ENCODE measurements at regions not wholly inside any gene's neighbourhood (a gene's known extent, or its start where the extent isn't known, plus 50 kb on each side); places are given as distances from the start of the nearest gene placed in this dataset.
A peak's percentile ranks its signal among the peaks of the same experiment; 100 is the strongest.

DNA sequence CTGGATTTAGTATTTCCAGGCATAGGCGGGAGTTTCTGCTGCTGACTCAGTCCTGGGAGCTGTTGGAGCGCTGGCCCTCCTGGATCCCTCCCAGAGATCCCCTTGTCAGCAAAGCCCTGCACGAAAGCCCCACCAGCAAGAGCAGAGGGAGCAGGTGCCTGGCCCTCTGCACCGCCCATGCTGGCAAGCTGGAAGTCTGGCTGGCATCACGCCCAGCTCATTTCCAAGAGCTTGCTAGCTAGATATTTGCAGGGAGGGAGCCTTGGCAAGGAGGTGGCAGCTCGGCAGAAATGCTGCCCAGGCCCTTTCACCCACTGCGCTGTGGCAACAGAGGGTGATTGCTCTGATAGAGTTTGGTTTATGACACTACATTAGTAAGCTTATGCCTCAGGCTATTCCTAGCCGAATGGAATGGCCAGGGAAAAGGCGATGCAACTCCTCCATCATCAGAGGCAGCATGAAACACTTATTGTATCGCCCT, 193.9 kb downstream of the EMP1 start:
- POLR2A ChIA-PET = no interaction called here
- no peaks in the 10 kb centered on the region for H4K20me1 ChIP-seq (ENCODE audit: insufficient read depth)
- peak; percentile 69 for DNase-seq
- H2AFZ ChIP-seq (ENCODE audit: low read depth) = no peak overlapping the region
- H3K4me3 ChIP-seq (ENCODE audit: low read depth in 2 of 2, low read length in 1 of 2) = no peak overlapping the region
- no peaks in the 10 kb centered on the region; the same call in 1 of the 2 replicates for H3K27me3 ChIP-seq (ENCODE audit: insufficient read depth)
- no peaks in the 10 kb centered on the region for H3K9me2 ChIP-seq
- CTCF ChIA-PET = interaction anchor here (1.0 kb wide), 1 partner anchor 28 kb away, joined by 3 read pairs; no protein-coding TSS in a partner anchor
- H3K9me3 ChIP-seq = no peaks in the 10 kb centered on the region
- H3K4me2 ChIP-seq = no peak overlapping the region
- 2% methylated on average over 10 of the region's 10 CpGs for WGBS (ENCODE audit: low lambda C conversion rate)
- H3K36me3 ChIP-seq (replicated peaks in 1 of 2; ENCODE audit: control insufficient read depth in 1 of 2, insufficient read depth in 2 of 2, low read length in 1 of 2) = no peaks in the 10 kb centered on the region
- H3K79me2 ChIP-seq (ENCODE audit: insufficient read depth) = no peaks in the 10 kb centered on the region
- H3K9ac ChIP-seq = no peak overlapping the region
- TF ChIP-seq, protein P1, sequence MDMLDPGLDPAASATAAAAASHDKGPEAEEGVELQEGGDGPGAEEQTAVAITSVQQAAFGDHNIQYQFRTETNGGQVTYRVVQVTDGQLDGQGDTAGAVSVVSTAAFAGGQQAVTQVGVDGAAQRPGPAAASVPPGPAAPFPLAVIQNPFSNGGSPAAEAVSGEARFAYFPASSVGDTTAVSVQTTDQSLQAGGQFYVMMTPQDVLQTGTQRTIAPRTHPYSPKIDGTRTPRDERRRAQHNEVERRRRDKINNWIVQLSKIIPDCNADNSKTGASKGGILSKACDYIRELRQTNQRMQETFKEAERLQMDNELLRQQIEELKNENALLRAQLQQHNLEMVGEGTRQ (IDR thresholded peaks at IDR 0.05; ENCODE audit: borderline replicate concordance, low read depth, low read length) = no peak
- TF ChIP-seq GATA2 (CRISPR knock-in tag; IDR thresholded peaks at IDR 0.05) = peak; percentile 60
- TF ChIP-seq, protein P2, sequence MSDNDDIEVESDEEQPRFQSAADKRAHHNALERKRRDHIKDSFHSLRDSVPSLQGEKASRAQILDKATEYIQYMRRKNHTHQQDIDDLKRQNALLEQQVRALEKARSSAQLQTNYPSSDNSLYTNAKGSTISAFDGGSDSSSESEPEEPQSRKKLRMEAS (IDR thresholded peaks at IDR 0.05; ENCODE audit: low read depth) = no peak
- TF ChIP-seq ELF1 (IDR thresholded peaks at IDR 0.05) = no peak
- TF ChIP-seq, protein P3, sequence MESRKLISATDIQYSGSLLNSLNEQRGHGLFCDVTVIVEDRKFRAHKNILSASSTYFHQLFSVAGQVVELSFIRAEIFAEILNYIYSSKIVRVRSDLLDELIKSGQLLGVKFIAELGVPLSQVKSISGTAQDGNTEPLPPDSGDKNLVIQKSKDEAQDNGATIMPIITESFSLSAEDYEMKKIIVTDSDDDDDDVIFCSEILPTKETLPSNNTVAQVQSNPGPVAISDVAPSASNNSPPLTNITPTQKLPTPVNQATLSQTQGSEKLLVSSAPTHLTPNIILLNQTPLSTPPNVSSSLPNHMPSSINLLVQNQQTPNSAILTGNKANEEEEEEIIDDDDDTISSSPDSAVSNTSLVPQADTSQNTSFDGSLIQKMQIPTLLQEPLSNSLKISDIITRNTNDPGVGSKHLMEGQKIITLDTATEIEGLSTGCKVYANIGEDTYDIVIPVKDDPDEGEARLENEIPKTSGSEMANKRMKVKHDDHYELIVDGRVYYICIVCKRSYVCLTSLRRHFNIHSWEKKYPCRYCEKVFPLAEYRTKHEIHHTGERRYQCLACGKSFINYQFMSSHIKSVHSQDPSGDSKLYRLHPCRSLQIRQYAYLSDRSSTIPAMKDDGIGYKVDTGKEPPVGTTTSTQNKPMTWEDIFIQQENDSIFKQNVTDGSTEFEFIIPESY (IDR thresholded peaks at IDR 0.05; ENCODE audit: borderline replicate concordance, low read depth) = no peak
- TF ChIP-seq SIN3A (IDR thresholded peaks at IDR 0.05; ENCODE audit: borderline replicate concordance, low read depth, low read length) = no peak
- TF ChIP-seq CHD2 (IDR thresholded peaks at IDR 0.05; ENCODE audit: low read length, partially characterized antibody) = no peak
- peak; percentile 34; the same call in 1 of the 2 replicates for TF ChIP-seq NFIC (IDR thresholded peaks at IDR 0.05; ENCODE audit: borderline replicate concordance)
- TF ChIP-seq SMC3 (IDR thresholded peaks at IDR 0.05; ENCODE audit: low read depth, low read length) = no peak
- no peak for TF ChIP-seq RXRA (IDR thresholded peaks at IDR 0.05; ENCODE audit: borderline replicate concordance, low read depth)
- 0 out of 2 replicates have a peak, but pooled peaks have one; percentile 66 for TF ChIP-seq RCOR1 (IDR thresholded peaks at IDR 0.05; ENCODE audit: low read length)
- peak in 1 of 2 experiments; percentile 49; a peak in 2 of 4 replicates for TF ChIP-seq EP300 (IDR thresholded peaks at IDR 0.05; ENCODE audit: borderline replicate concordance in 1 of 2, low read depth in 1 of 2, low read length in 1 of 2)
- TF ChIP-seq, protein P4, sequence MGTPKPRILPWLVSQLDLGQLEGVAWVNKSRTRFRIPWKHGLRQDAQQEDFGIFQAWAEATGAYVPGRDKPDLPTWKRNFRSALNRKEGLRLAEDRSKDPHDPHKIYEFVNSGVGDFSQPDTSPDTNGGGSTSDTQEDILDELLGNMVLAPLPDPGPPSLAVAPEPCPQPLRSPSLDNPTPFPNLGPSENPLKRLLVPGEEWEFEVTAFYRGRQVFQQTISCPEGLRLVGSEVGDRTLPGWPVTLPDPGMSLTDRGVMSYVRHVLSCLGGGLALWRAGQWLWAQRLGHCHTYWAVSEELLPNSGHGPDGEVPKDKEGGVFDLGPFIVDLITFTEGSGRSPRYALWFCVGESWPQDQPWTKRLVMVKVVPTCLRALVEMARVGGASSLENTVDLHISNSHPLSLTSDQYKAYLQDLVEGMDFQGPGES (IDR thresholded peaks at IDR 0.05; ENCODE audit: low read depth, low read length) = no peak
- peaks cover 0 to 13% of the 10 kb centered on the region in 2 experiments; a peak in 2 of 4 replicates for H3K4me1 ChIP-seq (ENCODE audit: control insufficient read depth in 1 of 2, insufficient read depth in 2 of 2, low read depth in 1 of 2, low read length in 1 of 2)
- no peaks in the 10 kb centered on the region for H3F3A ChIP-seq (replicated peaks; ENCODE audit: insufficient read depth)
- peak overlapping the region in 1 of 2 experiments; percentile 22; a peak in 2 of 4 replicates for H3K27ac ChIP-seq (ENCODE audit: low read depth in 2 of 2, low read length in 1 of 2)

Data from SK-N-SH (cell line).